Ovary (tissue), 7 donors: ENCODE measurements at regions not wholly inside any gene's neighbourhood (a gene's known extent, or its start where the extent isn't known, plus 50 kb on each side); places are given as distances from the start of the nearest gene placed in this dataset.

Experiments
- DNase-seq, 5 donors: peaks; one replicate each; pipeline ENCODE4 v3.0.0-alpha.2; 2019 to 2020
- H3K27ac ChIP-seq, 2 donors: fragments of 200-600 bp; one replicate each; pipeline versions ENCODE4 v1.5.1 to v1.8.0; 2019 to 2022
- H3K27me3 ChIP-seq: fragments of 200-600 bp; one replicate; pipeline ENCODE4 v1.8.0; 2022
- H3K36me3 ChIP-seq: fragments of 200-600 bp; sonication (generic); one replicate; pipeline ENCODE4 v1.5.1; 2019
- H3K4me1 ChIP-seq: one replicate; pipeline ENCODE4 v1.8.1; 2013; ENCODE audit warnings: mild to moderate bottlenecking, moderate library complexity; ENCODE audit not compliant: insufficient read depth
- H3K4me3 ChIP-seq: fragments of 200-600 bp; sonication (generic); one replicate; pipeline ENCODE4 v1.5.1; 2017
- H3K9me3 ChIP-seq, 2 donors: fragments of 200-600 bp in 1 of 2; sonication (generic) in 1 of 2; one replicate each; pipeline versions ENCODE4 v1.5.1 to v1.8.1; 2013 to 2019; ENCODE audit warnings: mild to moderate bottlenecking in 1 of 2, moderate library complexity in 1 of 2
- EP300 ChIP-seq: sonication (generic); formaldehyde crosslinking; IDR thresholded peaks from one replicate; pipeline ENCODE4 v1.6.1; 2017; ENCODE audit warnings: antibody characterized with exemption
- POLR2A ChIP-seq: fragments of 450-650 bp; IDR thresholded peaks from one replicate; pipeline ENCODE4 v1.6.1; 2017; ENCODE audit warnings: antibody characterized with exemption, mild to moderate bottlenecking, moderate library complexity
- whole genome bisulfite sequencing, 3 donors: extraction: QIAGEN DNeasy Blood & Tissue Kit in 1 of 3; methylation state at CpG; one replicate each; pipeline versions ENCODE4 v1.1.5 to v1.1.7; 2013 to 2017; 5-methylcytosine and 5-hydroxymethylcytosine counted together
- intact Hi-C, 4 donors: fragments of 100-400 bp; cut with DNase I; formaldehyde crosslinking; loops; one replicate each; pipeline versions ENCODE4 v1.11.0 to v1.15.1; 2022 to 2023
- TF ChIP-seq, protein P1 (sequence below), 3 donors: fragments of 450-650 bp in 2 of 3; fragments of 200-600 bp in 1 of 3; IDR thresholded peaks; one replicate each; pipeline versions ENCODE4 v1.5.1 to v1.8.0; 2016 to 2022; ENCODE audit warnings: antibody characterized with exemption in 3 of 3, mild to moderate bottlenecking in 1 of 3
- donor health status: DM: no; HTN: no; CAD: no; lungs with moderate emphysema.
- donor health status: DM: no; HTN: no; CAD: no.
- donor health status: Bipolar disorder and iron deficiency.
- donor health status: DM: no; HTN: no; CAD: no.
- donor health status: DM: yes; HTN: yes; CAD: no.

DNA sequence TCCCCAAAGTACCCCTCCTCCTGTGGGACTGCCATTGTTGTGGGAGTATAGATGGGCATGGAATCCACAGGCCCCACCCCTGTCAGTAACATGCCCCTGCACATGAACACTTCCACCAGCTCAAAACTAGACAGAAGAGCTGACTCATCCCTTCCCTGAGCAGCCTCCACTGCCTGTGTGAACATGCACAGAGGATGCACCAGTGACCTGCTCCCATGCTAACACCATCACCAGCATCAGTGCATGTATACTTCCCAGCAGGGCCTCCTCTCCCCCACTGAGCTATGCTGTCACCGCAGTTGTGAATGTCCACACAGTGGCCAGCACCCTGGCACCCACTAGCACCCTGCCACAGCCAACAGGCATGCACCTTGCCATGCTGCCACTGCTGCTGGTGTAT, 939.8 kb downstream of the EFNA5 start:
- Histone ChIP-seq H3K36me3 (no peaks in the 10 kb centered on the region), H3K4me3 (no peak overlapping the region), H3K27ac (no peak overlapping the region), H3K27me3 (no peaks in the 10 kb centered on the region), H3K9me3 (no peaks in the 10 kb centered on the region), H3K4me1 (no peaks in the 10 kb centered on the region)
- no peak for DNase-seq
- intact Hi-C loops, result no loop called here
- TF ChIP-seq, protein P1, sequence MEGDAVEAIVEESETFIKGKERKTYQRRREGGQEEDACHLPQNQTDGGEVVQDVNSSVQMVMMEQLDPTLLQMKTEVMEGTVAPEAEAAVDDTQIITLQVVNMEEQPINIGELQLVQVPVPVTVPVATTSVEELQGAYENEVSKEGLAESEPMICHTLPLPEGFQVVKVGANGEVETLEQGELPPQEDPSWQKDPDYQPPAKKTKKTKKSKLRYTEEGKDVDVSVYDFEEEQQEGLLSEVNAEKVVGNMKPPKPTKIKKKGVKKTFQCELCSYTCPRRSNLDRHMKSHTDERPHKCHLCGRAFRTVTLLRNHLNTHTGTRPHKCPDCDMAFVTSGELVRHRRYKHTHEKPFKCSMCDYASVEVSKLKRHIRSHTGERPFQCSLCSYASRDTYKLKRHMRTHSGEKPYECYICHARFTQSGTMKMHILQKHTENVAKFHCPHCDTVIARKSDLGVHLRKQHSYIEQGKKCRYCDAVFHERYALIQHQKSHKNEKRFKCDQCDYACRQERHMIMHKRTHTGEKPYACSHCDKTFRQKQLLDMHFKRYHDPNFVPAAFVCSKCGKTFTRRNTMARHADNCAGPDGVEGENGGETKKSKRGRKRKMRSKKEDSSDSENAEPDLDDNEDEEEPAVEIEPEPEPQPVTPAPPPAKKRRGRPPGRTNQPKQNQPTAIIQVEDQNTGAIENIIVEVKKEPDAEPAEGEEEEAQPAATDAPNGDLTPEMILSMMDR (IDR thresholded peaks at IDR 0.05), result no peak
- no peak for TF ChIP-seq POLR2A
- TF ChIP-seq EP300, result no peak
- WGBS, 3 donors, result 92 to 100% (median 100%) methylated on average over 1 of the region's 1 CpG

DNA sequence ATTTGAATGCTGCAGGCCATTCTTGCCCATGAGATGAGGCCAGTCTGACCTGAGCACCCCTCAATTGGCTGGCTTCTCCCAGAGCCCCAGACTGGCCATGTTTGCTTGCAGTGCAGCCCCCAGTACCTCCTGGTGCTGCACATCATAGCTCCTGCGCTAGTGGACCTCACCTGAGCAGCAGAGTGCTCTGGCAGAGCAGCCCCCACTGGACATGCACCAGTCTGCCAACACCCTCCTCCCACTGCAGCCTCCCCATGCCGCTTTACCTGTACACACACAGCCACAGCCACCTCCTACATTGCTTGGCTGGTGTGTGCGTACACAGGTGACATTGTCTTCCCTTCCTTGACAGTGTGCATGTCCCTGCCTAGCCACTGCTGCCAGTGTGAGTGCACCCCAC, 940.2 kb downstream of the EFNA5 start:
- intact Hi-C loops, result no loop called here
- TF ChIP-seq EP300 (no peak), POLR2A (no peak)
- TF ChIP-seq, protein P1 (IDR thresholded peaks at IDR 0.05), result no peak
- no peaks in the 10 kb centered on the region for H3K9me3 ChIP-seq
- no peaks in the 10 kb centered on the region for H3K27me3 ChIP-seq
- H3K4me1 ChIP-seq, result no peaks in the 10 kb centered on the region
- no peak overlapping the region for H3K4me3 ChIP-seq
- no peak for DNase-seq
- 61 to 67% (median 63%) methylated on average over 3 of the region's 3 CpGs for WGBS, 3 donors
- no peaks in the 10 kb centered on the region for H3K36me3 ChIP-seq
- no peak overlapping the region for H3K27ac ChIP-seq

- intact Hi-C loops, result no loop called here
- Histone ChIP-seq H3K9me3 (no peaks in the 10 kb centered on the region), H3K36me3 (no peaks in the 10 kb centered on the region), H3K4me1 (no peaks in the 10 kb centered on the region), H3K27me3 (no peaks in the 10 kb centered on the region), H3K27ac (no peak overlapping the region), H3K4me3 (no peak overlapping the region)
- DNase-seq, result no peak
- TF ChIP-seq, protein P1 (IDR thresholded peaks at IDR 0.05), result no peak
- TF ChIP-seq EP300, result no peak
- no peak for TF ChIP-seq POLR2A
- WGBS, 3 donors, result 85 to 87% (median 85%) methylated on average over 4 of the region's 4 CpGs
Measured at GRCh38 chr5:106728208-106728607, 942.5 kb downstream of the EFNA5 start.

DNA sequence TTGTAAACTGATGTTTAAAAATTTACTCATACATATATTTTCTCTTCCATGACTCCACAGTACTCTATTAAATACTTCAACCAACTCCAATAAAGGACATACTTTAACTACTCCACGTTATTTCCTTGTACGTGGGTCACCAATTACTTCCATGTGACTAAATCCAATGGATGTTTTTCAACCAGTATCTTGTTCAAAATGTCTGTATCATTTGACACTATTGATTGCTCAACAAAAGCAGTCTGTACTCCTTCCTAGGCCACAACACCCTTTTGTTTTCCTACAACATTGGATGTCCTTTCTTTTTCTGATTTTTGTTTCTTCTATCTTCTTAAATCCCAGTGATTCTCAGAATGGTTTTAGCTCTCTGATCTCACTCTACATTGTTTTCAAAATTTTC, 943.7 kb downstream of the EFNA5 start:
- H3K4me1 ChIP-seq, result no peaks in the 10 kb centered on the region
- H3K36me3 ChIP-seq, result no peaks in the 10 kb centered on the region
- intact Hi-C loops, result no loop called here
- no peak overlapping the region for H3K4me3 ChIP-seq
- TF ChIP-seq EP300, result no peak
- 87 to 88% (median 87%) methylated on average over 2 of the region's 2 CpGs for WGBS, 3 donors
- H3K27ac ChIP-seq, result no peak overlapping the region
- no peak for DNase-seq
- no peaks in the 10 kb centered on the region for H3K9me3 ChIP-seq
- no peaks in the 10 kb centered on the region for H3K27me3 ChIP-seq

DNA sequence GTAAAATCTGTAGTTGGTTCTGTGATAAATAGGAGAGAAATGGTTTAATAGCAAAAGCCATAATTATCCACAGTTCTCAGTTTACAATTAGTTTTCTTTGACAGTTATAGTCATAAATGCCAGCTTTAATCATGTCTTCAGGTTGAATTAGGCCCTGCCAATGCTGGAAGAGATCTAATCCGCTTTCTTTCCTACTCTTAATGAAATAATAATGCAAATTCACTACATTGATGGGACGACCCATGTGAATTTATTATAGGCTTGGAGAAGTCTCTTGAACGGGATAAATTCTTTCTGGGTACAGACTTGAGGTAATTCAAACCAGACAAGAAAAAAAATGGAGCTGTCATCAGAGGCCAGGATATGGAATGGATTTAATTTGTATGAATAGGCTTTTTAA, 950.4 kb downstream of the EFNA5 start:
- no peaks in the 10 kb centered on the region for H3K27me3 ChIP-seq
- intact Hi-C loops, result no loop called here
- H3K9me3 ChIP-seq, result no peaks in the 10 kb centered on the region
- no peak overlapping the region for H3K4me3 ChIP-seq
- TF ChIP-seq POLR2A (no peak), EP300 (no peak)
- TF ChIP-seq, protein P1 (IDR thresholded peaks at IDR 0.05), result no peak
- H3K36me3 ChIP-seq, result no peaks in the 10 kb centered on the region
- no peak overlapping the region for H3K27ac ChIP-seq
- 59 to 75% (median 63%) methylated on average over 3 of the region's 3 CpGs for WGBS, 3 donors
- no peak for DNase-seq
- H3K4me1 ChIP-seq, result no peaks in the 10 kb centered on the region
